CD14-positive monocyte (primary cell): ENCODE measurements at regions not wholly inside any gene's neighbourhood (a gene's known extent, or its start where the extent isn't known, plus 50 kb on each side); places are given as distances from the start of the nearest gene placed in this dataset.

Source experiments
- DNase-seq, 3 donors: peaks; one replicate each; pipeline ENCODE4 v3.0.0-alpha.2; 2011 to 2022
- H2AFZ ChIP-seq: 2 replicates; pipeline ENCODE4 v1.6.0; 2012; ENCODE audit warnings: mild to moderate bottlenecking, low read depth, low read length, inconsistent platforms; ENCODE audit not compliant: insufficient read depth, poor library complexity, severe bottlenecking
- H3K27ac ChIP-seq, 2 donors: 1 replicate in 1 of 2; 2 replicates in 1 of 2; pipeline ENCODE4 v1.5.1; 2012 to 2013; ENCODE audit warnings: low read length in 2 of 2, control low read depth in 1 of 2, inconsistent platforms in 1 of 2, low read depth in 1 of 2, mild to moderate bottlenecking in 1 of 2
- H3K27me3 ChIP-seq, 2 donors: one replicate each; pipeline versions ENCODE4 v1.6.0 to v1.6.1; 2011 to 2013; ENCODE audit warnings: low read length in 2 of 2; ENCODE audit not compliant: control insufficient read depth in 2 of 2, insufficient read depth in 2 of 2
- H3K36me3 ChIP-seq, 2 donors: replicated peaks in 1 of 2; 1 replicate in 1 of 2; 2 replicates in 1 of 2; pipeline versions ENCODE4 v1.5.1 to v1.6.1; 2012 to 2013; ENCODE audit warnings: low read length in 2 of 2, control low read depth in 1 of 2, inconsistent platforms in 1 of 2, mild to moderate bottlenecking in 1 of 2; ENCODE audit not compliant: insufficient read depth in 2 of 2, control insufficient read depth in 1 of 2
- H3K4me1 ChIP-seq, 2 donors: 1 replicate in 1 of 2; 2 replicates in 1 of 2; pipeline versions ENCODE4 v1.5.1 to v1.6.1; 2012 to 2013; ENCODE audit warnings: low read length in 2 of 2, control low read depth in 1 of 2, inconsistent platforms in 1 of 2, mild to moderate bottlenecking in 1 of 2, moderate library complexity in 1 of 2; ENCODE audit not compliant: insufficient read depth in 2 of 2, control insufficient read depth in 1 of 2
- H3K4me2 ChIP-seq: replicated peaks from 2 replicates; pipeline ENCODE3; 2012; ENCODE audit warnings: low read length, moderate library complexity, mild to moderate bottlenecking; ENCODE audit not compliant: poor library complexity, severe bottlenecking; ENCODE audit errors: extremely low read depth
- H3K4me3 ChIP-seq, 3 experiments: fragments of 200-600 bp in 1 of 3; sonication (generic) in 1 of 3; replicated peaks in 1 of 3; 1 replicate in 2 of 3; 2 replicates in 1 of 3; pipeline ENCODE4 v1.5.1; 2011 to 2013; ENCODE audit warnings: low read length in 3 of 3, mild to moderate bottlenecking in 3 of 3, control low read depth in 2 of 3, low read depth in 2 of 3, inconsistent platforms in 1 of 3, moderate library complexity in 1 of 3
- H3K79me2 ChIP-seq: 2 replicates; pipeline ENCODE4 v1.6.0; 2012; ENCODE audit warnings: mild to moderate bottlenecking, control low read depth, inconsistent platforms, low read length, moderate library complexity; ENCODE audit not compliant: insufficient read depth
- H3K9ac ChIP-seq: 2 replicates; pipeline ENCODE4 v1.6.0; 2017; ENCODE audit warnings: low read length, mild to moderate bottlenecking; ENCODE audit not compliant: insufficient read depth, poor library complexity, severe bottlenecking
- H3K9me3 ChIP-seq, 2 donors: replicated peaks in 1 of 2; 1 replicate in 1 of 2; 2 replicates in 1 of 2; pipeline versions ENCODE4 v1.5.1 to v1.6.1; 2012 to 2013; ENCODE audit warnings: low read length in 2 of 2, control low read depth in 1 of 2; ENCODE audit not compliant: control insufficient read depth in 1 of 2, insufficient read depth in 1 of 2
- H4K20me1 ChIP-seq: 2 replicates; pipeline ENCODE4 v1.6.0; 2012; ENCODE audit warnings: mild to moderate bottlenecking, low read length, control low read depth, moderate library complexity; ENCODE audit not compliant: insufficient read depth
- H3K27ac Mint-ChIP-seq, 7 donors: one replicate each; pipeline ENCODE4 v1.8.0; 2020; ENCODE audit warnings: mild to moderate bottlenecking in 7 of 7, mixed read lengths in 7 of 7, moderate library complexity in 6 of 7, inconsistent platforms in 2 of 7
- H3K27me3 Mint-ChIP-seq, 3 donors: one replicate each; pipeline ENCODE4 v1.8.0; 2021 to 2022; ENCODE audit warnings: low read depth in 3 of 3, mild to moderate bottlenecking in 3 of 3, mixed read lengths in 3 of 3, moderate library complexity in 3 of 3, inconsistent platforms in 1 of 3
- H3K36me3 Mint-ChIP-seq, 2 donors: one replicate each; pipeline ENCODE4 v1.8.0; 2020; ENCODE audit warnings: mixed read lengths in 2 of 2, inconsistent platforms in 1 of 2, mild to moderate bottlenecking in 1 of 2
- H3K4me1 Mint-ChIP-seq: one replicate; pipeline ENCODE4 v1.8.0; 2020; ENCODE audit warnings: mild to moderate bottlenecking, mixed read lengths
- H3K4me3 Mint-ChIP-seq, 2 donors: one replicate each; pipeline ENCODE4 v1.8.0; 2020; ENCODE audit warnings: mild to moderate bottlenecking in 2 of 2, mixed read lengths in 2 of 2, moderate library complexity in 1 of 2
- H3K9me3 Mint-ChIP-seq, 7 donors: one replicate each; pipeline ENCODE4 v1.8.0; 2020 to 2022; ENCODE audit warnings: mixed read lengths in 7 of 7, mild to moderate bottlenecking in 6 of 7, moderate library complexity in 6 of 7, inconsistent platforms in 2 of 7
- WGBS: methylation state at CpG from one replicate; pipeline ENCODE4 v1.1.5; 2013; ENCODE audit warnings: missing lambda C conversion rate; ENCODE audit not compliant: insufficient coverage; 5-methylcytosine and 5-hydroxymethylcytosine counted together
- intact Hi-C, 2 donors: fragments of 100-400 bp; cut with micrococcal nuclease; formaldehyde crosslinking; loops; one replicate each; pipeline versions ENCODE4 v1.15.0 to v1.15.1; 2023
- TF ChIP-seq, protein P1 (sequence below): fragments of 200-600 bp; IDR thresholded peaks from one replicate; pipeline ENCODE4 v1.8.0; 2022; ENCODE audit warnings: antibody characterized with exemption, mild to moderate bottlenecking

DNA sequence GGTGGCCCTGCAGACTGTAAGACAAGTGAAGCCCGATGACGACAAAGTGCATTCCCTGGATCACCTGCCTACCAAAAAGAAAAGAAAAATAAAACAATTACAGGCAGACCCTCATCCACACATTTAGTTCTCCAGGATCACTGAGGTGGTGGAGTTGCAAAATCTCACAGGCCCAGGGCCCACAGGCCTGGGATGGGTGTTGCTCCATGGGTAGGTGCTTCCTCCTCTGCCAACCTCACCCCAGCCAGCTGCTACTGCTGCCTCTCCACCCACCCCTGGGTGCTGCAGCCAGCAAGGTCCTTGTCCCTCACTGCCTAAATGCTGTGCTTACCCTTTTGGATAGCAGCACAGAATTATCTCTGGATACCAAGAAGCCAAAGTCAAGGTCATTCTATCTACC is 146.4 kb upstream of the GALNT2 start:
- no CpG with 5 or more reads among the region's 2 CpGs for WGBS
- H3K4me3 Mint-ChIP-seq = no peak overlapping the region

DNA sequence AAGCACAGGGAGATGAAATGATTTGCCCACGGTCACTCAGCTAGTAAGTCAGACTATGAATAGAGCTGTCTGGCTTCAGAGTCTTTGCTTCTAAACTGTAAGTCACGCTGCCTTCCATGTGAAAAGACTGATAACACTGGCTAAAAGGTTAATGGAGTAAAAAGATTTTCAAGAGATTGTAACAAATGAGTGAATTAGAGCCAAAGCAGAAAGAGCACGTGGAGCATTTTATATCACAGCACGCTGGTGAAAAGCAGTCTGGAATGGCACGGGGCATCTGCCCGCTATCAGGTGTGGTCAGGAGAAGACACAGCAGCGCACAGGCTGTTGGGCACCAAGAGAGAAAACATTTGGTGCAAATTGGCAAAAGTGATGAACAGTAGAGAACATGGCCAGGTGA is 144.8 kb upstream of the GALNT2 start:
- peaks cover 10% of the 10 kb centered on the region for H3K4me1 Mint-ChIP-seq
- no peaks in the 10 kb centered on the region for H3K36me3 Mint-ChIP-seq
- H3K27ac Mint-ChIP-seq = peak overlapping the region in 1 of 7 donors; percentile 12
- peaks cover 0 to 5% (median 0%) of the 10 kb centered on the region in 7 donors for H3K9me3 Mint-ChIP-seq
- no peak for DNase-seq
- Histone ChIP-seq H3K4me1 (no peaks in the 10 kb centered on the region), H3K27ac (no peak overlapping the region), H3K79me2 (no peaks in the 10 kb centered on the region), H3K9ac (no peak overlapping the region), H2AFZ (no peak overlapping the region), H3K27me3 (no peaks in the 10 kb centered on the region), H4K20me1 (no peaks in the 10 kb centered on the region), H3K4me3 (no peak overlapping the region), H3K4me2 (no peak overlapping the region), H3K9me3 (no peaks in the 10 kb centered on the region), H3K36me3 (no peaks in the 10 kb centered on the region)
- intact Hi-C loops = no loop called here
- peaks cover 0 to 5% (median 3%) of the 10 kb centered on the region in 3 donors for H3K27me3 Mint-ChIP-seq
- H3K4me3 Mint-ChIP-seq = no peak overlapping the region
- TF ChIP-seq, protein P1, sequence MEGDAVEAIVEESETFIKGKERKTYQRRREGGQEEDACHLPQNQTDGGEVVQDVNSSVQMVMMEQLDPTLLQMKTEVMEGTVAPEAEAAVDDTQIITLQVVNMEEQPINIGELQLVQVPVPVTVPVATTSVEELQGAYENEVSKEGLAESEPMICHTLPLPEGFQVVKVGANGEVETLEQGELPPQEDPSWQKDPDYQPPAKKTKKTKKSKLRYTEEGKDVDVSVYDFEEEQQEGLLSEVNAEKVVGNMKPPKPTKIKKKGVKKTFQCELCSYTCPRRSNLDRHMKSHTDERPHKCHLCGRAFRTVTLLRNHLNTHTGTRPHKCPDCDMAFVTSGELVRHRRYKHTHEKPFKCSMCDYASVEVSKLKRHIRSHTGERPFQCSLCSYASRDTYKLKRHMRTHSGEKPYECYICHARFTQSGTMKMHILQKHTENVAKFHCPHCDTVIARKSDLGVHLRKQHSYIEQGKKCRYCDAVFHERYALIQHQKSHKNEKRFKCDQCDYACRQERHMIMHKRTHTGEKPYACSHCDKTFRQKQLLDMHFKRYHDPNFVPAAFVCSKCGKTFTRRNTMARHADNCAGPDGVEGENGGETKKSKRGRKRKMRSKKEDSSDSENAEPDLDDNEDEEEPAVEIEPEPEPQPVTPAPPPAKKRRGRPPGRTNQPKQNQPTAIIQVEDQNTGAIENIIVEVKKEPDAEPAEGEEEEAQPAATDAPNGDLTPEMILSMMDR = no peak
- 97% methylated on average over 7 of the region's 7 CpGs for WGBS

More for the DNA sequence above, 146.4 kb upstream of the GALNT2 start:
- H3K36me3 Mint-ChIP-seq = no peaks in the 10 kb centered on the region
- peaks cover 0 to 2% (median 0%) of the 10 kb centered on the region in 3 donors for H3K27me3 Mint-ChIP-seq
- Histone ChIP-seq H3K27me3 (no peaks in the 10 kb centered on the region), H2AFZ (no peak overlapping the region), H3K4me2 (no peak overlapping the region), H4K20me1 (no peaks in the 10 kb centered on the region), H3K9me3 (no peaks in the 10 kb centered on the region), H3K79me2 (no peaks in the 10 kb centered on the region), H3K27ac (no peak overlapping the region), H3K9ac (no peak overlapping the region), H3K4me1 (no peaks in the 10 kb centered on the region), H3K4me3 (no peak overlapping the region), H3K36me3 (no peaks in the 10 kb centered on the region)
- intact Hi-C loops = no loop called here
- peaks cover 0 to 5% (median 0%) of the 10 kb centered on the region in 7 donors for H3K9me3 Mint-ChIP-seq
- TF ChIP-seq, protein P1 = no peak
- no peak overlapping the region for H3K27ac Mint-ChIP-seq
- H3K4me1 Mint-ChIP-seq = peaks cover 10% of the 10 kb centered on the region
- no peak for DNase-seq
